Stimulated activated naive B cell treated with anti-CD40 and anti-IgM and Interleukin-4, amounts not matched to agents 10 μg/mL and 1 μg/mL and 100 μg/mL, for 72 hours (primary cell): ENCODE measurements at regions not wholly inside any gene's neighbourhood (a gene's known extent, or its start where the extent isn't known, plus 50 kb on each side); places are given as distances from the start of the nearest gene placed in this dataset.
"Not testable (repeated sequence)": the region's sequence is repeated elsewhere in the genome, so short reads cannot be mapped to it uniquely, and the experiment has no call there.

ENCODE experiments used
- ATAC-seq, 2 donors: fragments of 150-1000 bp; cut with Tn5 transposase; replicated peaks; 2 replicates each; pipeline ENCODE4 v1.10.0; 2021; ENCODE audit warnings: moderate library complexity in 1 of 2
- DNase-seq: peaks from one replicate; pipeline ENCODE4 v3.0.0; 2021
- H3K27ac Mint-ChIP-seq: one replicate; pipeline ENCODE4 v1.8.0; 2022; ENCODE audit warnings: mild to moderate bottlenecking, mixed read lengths
- H3K27me3 Mint-ChIP-seq, 2 donors: one replicate each; pipeline ENCODE4 v1.8.0; 2022; ENCODE audit warnings: mixed read lengths in 2 of 2
- H3K36me3 Mint-ChIP-seq, 2 donors: one replicate each; pipeline ENCODE4 v1.8.0; 2022; ENCODE audit warnings: mixed read lengths in 2 of 2, mild to moderate bottlenecking in 1 of 2
- H3K4me1 Mint-ChIP-seq, 2 donors: one replicate each; pipeline ENCODE4 v1.8.0; 2022; ENCODE audit warnings: mixed read lengths in 2 of 2, mild to moderate bottlenecking in 1 of 2
- H3K4me3 Mint-ChIP-seq, 2 donors: one replicate each; pipeline ENCODE4 v1.8.0; 2022; ENCODE audit warnings: mild to moderate bottlenecking in 2 of 2, mixed read lengths in 2 of 2, moderate library complexity in 1 of 2
- H3K9me3 Mint-ChIP-seq, 2 donors: one replicate each; pipeline ENCODE4 v1.8.0; 2022; ENCODE audit warnings: mixed read lengths in 2 of 2, mild to moderate bottlenecking in 1 of 2

- Mint-ChIP-seq H3K27ac (no peak overlapping the region), H3K9me3 (peaks cover 4 to 5% of the 10 kb centered on the region in 2 donors), H3K27me3 (no peaks in the 10 kb centered on the region), H3K36me3 (no peaks in the 10 kb centered on the region), H3K4me1 (peaks cover 0 to 10% of the 10 kb centered on the region in 2 donors), H3K4me3 (no peak overlapping the region)
- no peak for DNase-seq
- ATAC-seq = no peak
Observed at GRCh38 chr19:28446511-28446910, 766.4 kb downstream of the UQCRFS1 start.

DNA sequence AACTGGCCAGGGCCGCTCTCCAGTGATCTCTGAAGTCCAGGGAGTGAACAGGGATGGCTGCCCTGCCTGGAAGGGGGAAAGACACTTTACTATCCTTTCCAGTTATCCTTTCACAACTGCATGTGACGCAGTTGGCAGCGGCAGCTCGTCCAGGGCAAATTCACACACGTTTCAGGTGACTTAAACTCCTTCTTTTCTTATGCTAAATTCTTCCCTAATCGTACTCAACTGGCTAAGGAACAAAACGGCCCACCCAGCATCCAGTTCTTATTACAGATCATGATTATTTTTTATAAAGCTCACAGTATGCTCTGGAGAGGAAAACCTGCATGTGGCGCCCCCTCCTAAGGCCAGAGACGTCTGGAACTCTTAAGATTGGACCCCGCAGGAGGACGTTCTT, 767.1 kb downstream of the UQCRFS1 start:
- peaks cover 0 to 10% of the 10 kb centered on the region in 2 donors for H3K4me1 Mint-ChIP-seq
- DNase-seq = no peak
- H3K27ac Mint-ChIP-seq = no peak overlapping the region
- ATAC-seq = no peak
- no peak overlapping the region for H3K4me3 Mint-ChIP-seq
- H3K9me3 Mint-ChIP-seq = peaks cover 4 to 5% of the 10 kb centered on the region in 2 donors
- H3K27me3 Mint-ChIP-seq = no peaks in the 10 kb centered on the region
- H3K36me3 Mint-ChIP-seq = no peaks in the 10 kb centered on the region

GRCh38 chr19:28444362-28444761, 768.6 kb downstream of the UQCRFS1 start:
- peaks cover 4 to 5% of the 10 kb centered on the region in 2 donors for H3K9me3 Mint-ChIP-seq
- no peak for DNase-seq
- no peaks in the 10 kb centered on the region for H3K36me3 Mint-ChIP-seq
- no peak overlapping the region for H3K27ac Mint-ChIP-seq
- H3K4me3 Mint-ChIP-seq = no peak overlapping the region
- H3K4me1 Mint-ChIP-seq = peaks cover 0 to 10% of the 10 kb centered on the region in 2 donors
- H3K27me3 Mint-ChIP-seq = no peaks in the 10 kb centered on the region
- ATAC-seq = no peak

GRCh38 chr19:28443361-28443760, 769.6 kb downstream of the UQCRFS1 start:
- H3K9me3 Mint-ChIP-seq = peaks cover 4 to 5% of the 10 kb centered on the region in 2 donors
- peaks cover 0 to 10% of the 10 kb centered on the region in 2 donors for H3K4me1 Mint-ChIP-seq
- no peak overlapping the region for H3K27ac Mint-ChIP-seq
- H3K36me3 Mint-ChIP-seq = no peaks in the 10 kb centered on the region
- H3K27me3 Mint-ChIP-seq = no peaks in the 10 kb centered on the region
- ATAC-seq (no peak), DNase-seq (no peak)
- H3K4me3 Mint-ChIP-seq = no peak overlapping the region

GRCh38 chr19:28437390-28438346, 775.3 kb downstream of the UQCRFS1 start:
- no peak for ATAC-seq
- DNase-seq = no peak
- Mint-ChIP-seq H3K4me3 (no peak overlapping the region), H3K27me3 (peaks cover 5 to 17% of the 10 kb centered on the region in 2 donors), H3K4me1 (peaks cover 0 to 34% of the 10 kb centered on the region in 2 donors), H3K9me3 (peaks cover 13 to 22% of the 10 kb centered on the region in 2 donors), H3K27ac (no peak overlapping the region), H3K36me3 (peaks cover 2 to 3% of the 10 kb centered on the region in 2 donors)

- no peak for DNase-seq
- Mint-ChIP-seq H3K36me3 (peaks cover 2 to 3% of the 10 kb centered on the region in 2 donors), H3K27ac (no peak overlapping the region), H3K4me3 (no peak overlapping the region), H3K27me3 (peaks cover 5 to 17% of the 10 kb centered on the region in 2 donors), H3K9me3 (peaks cover 19 to 30% of the 10 kb centered on the region in 2 donors), H3K4me1 (peaks cover 0 to 26% of the 10 kb centered on the region in 2 donors)
- peak in 1 of 2 donors; percentile 34 for ATAC-seq
Observed at GRCh38 chr19:28436320-28436719, 776.6 kb downstream of the UQCRFS1 start.

DNA sequence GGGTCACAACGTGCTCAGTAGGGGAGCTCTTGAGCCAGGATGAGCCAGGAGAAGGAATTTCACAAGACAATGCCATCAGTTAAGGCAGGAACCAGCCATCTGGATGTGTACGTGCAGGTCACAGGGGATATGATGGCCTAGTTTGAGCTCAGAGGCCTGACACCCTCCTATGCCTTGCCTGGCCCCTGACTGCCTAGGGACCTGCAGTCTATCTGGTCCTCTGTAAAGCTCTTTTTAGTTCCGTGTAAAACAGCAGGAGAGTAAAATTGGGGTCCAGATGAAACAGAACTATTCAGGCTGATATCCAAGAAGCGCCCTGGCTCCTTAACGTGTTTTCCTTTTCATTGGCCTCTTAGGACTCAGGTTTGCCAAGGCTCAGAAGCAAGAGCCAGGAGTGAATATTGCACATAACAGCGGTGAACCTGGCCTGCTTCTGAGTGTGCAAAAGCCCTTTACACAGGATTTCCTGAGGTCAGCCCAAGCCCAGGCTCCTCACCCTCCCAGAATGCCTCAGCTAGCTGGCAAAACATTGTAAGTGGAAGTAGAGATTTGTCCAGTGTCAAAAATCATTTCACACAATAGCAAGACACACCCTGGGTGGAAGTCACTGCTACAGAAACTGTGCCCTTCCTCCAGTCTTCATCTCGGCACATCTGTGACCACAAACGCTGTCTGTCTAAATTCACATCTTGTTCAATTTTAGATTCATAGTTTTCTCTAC, 777.2 kb downstream of the UQCRFS1 start:
- Mint-ChIP-seq H3K27ac (no peak overlapping the region), H3K36me3 (peaks cover 2 to 3% of the 10 kb centered on the region in 2 donors), H3K9me3 (peaks cover 19 to 30% of the 10 kb centered on the region in 2 donors), H3K27me3 (peaks cover 5 to 17% of the 10 kb centered on the region in 2 donors), H3K4me3 (no peak overlapping the region), H3K4me1 (peaks cover 0 to 26% of the 10 kb centered on the region in 2 donors)
- ATAC-seq (peak in 1 of 2 donors; percentile 41), DNase-seq (no peak)

DNA sequence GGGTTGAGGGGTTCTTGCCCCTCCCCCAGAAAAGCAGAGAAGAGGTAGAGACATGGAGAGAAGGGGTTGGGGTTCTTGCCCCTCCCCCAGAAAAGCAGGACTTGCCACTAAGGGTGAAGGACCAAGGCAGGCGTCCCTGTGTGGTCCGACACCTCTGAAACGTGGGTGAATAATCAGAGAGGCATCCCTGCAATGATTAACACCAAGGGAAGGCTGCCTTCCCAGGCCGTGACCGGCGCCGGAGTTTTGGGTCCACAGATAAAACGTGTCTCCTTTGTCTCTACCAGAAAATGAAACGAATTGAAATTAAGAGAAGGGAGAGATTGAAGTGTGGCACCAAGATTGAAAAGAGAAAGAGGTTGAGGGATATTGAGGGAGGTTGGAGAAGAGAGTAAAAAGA, 778.2 kb downstream of the UQCRFS1 start:
- not testable (repeated sequence) for DNase-seq, H3K4me3 Mint-ChIP-seq, H3K27ac Mint-ChIP-seq, H3K36me3 Mint-ChIP-seq, ATAC-seq
- peaks cover 0 to 26% of the 10 kb centered on the region in 2 donors for H3K4me1 Mint-ChIP-seq
- peaks cover 19 to 30% of the 10 kb centered on the region in 2 donors for H3K9me3 Mint-ChIP-seq
- H3K27me3 Mint-ChIP-seq = peaks cover 5 to 17% of the 10 kb centered on the region in 2 donors

DNA sequence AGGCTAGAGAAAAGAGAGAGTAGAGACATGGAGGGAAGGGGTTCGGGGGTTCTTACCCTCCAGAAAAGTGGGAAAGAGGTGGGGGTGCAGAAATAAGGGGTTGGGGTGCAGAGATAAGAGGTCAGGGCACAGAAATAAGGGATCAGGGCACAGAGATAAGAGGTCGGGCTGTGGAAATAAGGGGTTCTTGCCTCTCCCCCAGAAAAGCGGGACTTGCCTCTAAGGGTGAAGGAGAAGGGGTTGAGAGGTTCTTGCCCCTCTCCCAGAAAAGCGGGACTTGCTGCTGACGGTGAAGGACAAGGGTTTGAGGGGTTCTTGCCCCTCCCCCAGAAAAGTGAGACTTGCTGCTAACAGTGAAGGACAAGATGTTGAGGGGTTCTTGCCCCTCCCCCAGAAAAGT, 778.6 kb downstream of the UQCRFS1 start:
- H3K27me3 Mint-ChIP-seq = peaks cover 5 to 17% of the 10 kb centered on the region in 2 donors
- not testable (repeated sequence) for ATAC-seq, DNase-seq, H3K27ac Mint-ChIP-seq, H3K36me3 Mint-ChIP-seq, H3K4me3 Mint-ChIP-seq
- H3K4me1 Mint-ChIP-seq = peaks cover 2 to 30% of the 10 kb centered on the region in 2 donors
- H3K9me3 Mint-ChIP-seq = peaks cover 19 to 30% of the 10 kb centered on the region in 2 donors

GRCh38 chr19:28433166-28433565, 779.8 kb downstream of the UQCRFS1 start:
- Mint-ChIP-seq H3K4me1 (peaks cover 3 to 37% of the 10 kb centered on the region in 2 donors), H3K27me3 (peaks cover 5 to 17% of the 10 kb centered on the region in 2 donors), H3K9me3 (peaks cover 19 to 30% of the 10 kb centered on the region in 2 donors)
- H3K36me3 Mint-ChIP-seq, ATAC-seq, H3K4me3 Mint-ChIP-seq, H3K27ac Mint-ChIP-seq, DNase-seq: not testable (repeated sequence)

GRCh38 chr19:28430214-28430613, 782.7 kb downstream of the UQCRFS1 start:
- peaks cover 2 to 3% of the 10 kb centered on the region in 2 donors for H3K36me3 Mint-ChIP-seq
- no peak overlapping the region for H3K4me3 Mint-ChIP-seq
- ATAC-seq (no peak), DNase-seq (no peak)
- H3K4me1 Mint-ChIP-seq = peaks cover 7 to 25% of the 10 kb centered on the region in 2 donors
- peaks cover 19 to 30% of the 10 kb centered on the region in 2 donors for H3K9me3 Mint-ChIP-seq
- no peak overlapping the region for H3K27ac Mint-ChIP-seq
- H3K27me3 Mint-ChIP-seq = peaks cover 8 to 10% of the 10 kb centered on the region in 2 donors

DNA sequence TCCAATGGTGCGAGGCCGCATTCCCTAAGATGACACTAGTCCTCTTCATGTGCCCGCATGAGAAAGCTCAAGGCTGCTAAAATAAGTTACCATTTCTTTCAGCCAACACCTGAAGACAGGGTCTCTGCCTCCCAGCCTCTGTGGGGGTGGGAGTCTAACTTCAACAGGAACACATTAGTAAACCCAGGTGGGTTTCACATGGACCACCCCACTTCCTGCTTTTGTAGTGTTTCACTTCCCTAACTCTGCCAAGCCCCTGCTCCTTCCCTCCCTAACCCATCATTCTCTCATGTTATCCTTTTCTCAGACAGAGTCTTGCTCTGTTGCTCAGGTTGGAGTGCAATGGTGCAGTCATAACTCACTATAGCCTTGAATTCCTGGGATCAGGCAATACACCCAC, 783.6 kb downstream of the UQCRFS1 start:
- ATAC-seq = peak; percentile 22 to 62

GRCh38 chr19:28428663-28429348, 784.1 kb downstream of the UQCRFS1 start:
- no peak overlapping the region for H3K4me3 Mint-ChIP-seq
- H3K27me3 Mint-ChIP-seq = peaks cover 3 to 8% of the 10 kb centered on the region in 2 donors
- no peak for DNase-seq
- peaks cover 8 to 19% of the 10 kb centered on the region in 2 donors for H3K4me1 Mint-ChIP-seq
- peaks cover 12 to 16% of the 10 kb centered on the region in 2 donors for H3K9me3 Mint-ChIP-seq
- ATAC-seq = no peak
- peaks cover 2 to 3% of the 10 kb centered on the region in 2 donors for H3K36me3 Mint-ChIP-seq
- H3K27ac Mint-ChIP-seq = no peak overlapping the region

More for the DNA sequence above, 783.6 kb downstream of the UQCRFS1 start:
- Mint-ChIP-seq H3K4me1 (peaks cover 8 to 19% of the 10 kb centered on the region in 2 donors), H3K27ac (no peak overlapping the region), H3K9me3 (peaks cover 16 to 22% of the 10 kb centered on the region in 2 donors), H3K4me3 (no peak overlapping the region), H3K27me3 (peaks cover 8% of the 10 kb centered on the region in 2 donors), H3K36me3 (peaks cover 2 to 3% of the 10 kb centered on the region in 2 donors)
- no peak for DNase-seq
